Tibial nerve (tissue), 4 donors: ENCODE measurements at regions not wholly inside any gene's neighbourhood (a gene's known extent, or its start where the extent isn't known, plus 50 kb on each side); places are given as distances from the start of the nearest gene placed in this dataset.

Source experiments
- EP300 ChIP-seq, 2 donors: sonication (generic); formaldehyde crosslinking; IDR thresholded peaks; one replicate each; pipeline ENCODE4 v1.6.1; 2017; ENCODE audit warnings: antibody characterized with exemption in 2 of 2, mild to moderate bottlenecking in 1 of 2
- POLR2A ChIP-seq, 2 donors: fragments of 450-650 bp; IDR thresholded peaks; one replicate each; pipeline ENCODE4 v1.6.1; 2017; ENCODE audit warnings: antibody characterized with exemption in 2 of 2, mild to moderate bottlenecking in 2 of 2, moderate library complexity in 2 of 2
- TF ChIP-seq, protein P1 (sequence below), 5 experiments: fragments of 200-600 bp in 3 of 5; fragments of 450-650 bp in 2 of 5; sonication (generic) in 3 of 5; IDR thresholded peaks; one replicate each; pipeline ENCODE4 v1.5.1; 2016 to 2019; ENCODE audit warnings: antibody characterized with exemption in 5 of 5, mild to moderate bottlenecking in 3 of 5, moderate library complexity in 2 of 5

DNA sequence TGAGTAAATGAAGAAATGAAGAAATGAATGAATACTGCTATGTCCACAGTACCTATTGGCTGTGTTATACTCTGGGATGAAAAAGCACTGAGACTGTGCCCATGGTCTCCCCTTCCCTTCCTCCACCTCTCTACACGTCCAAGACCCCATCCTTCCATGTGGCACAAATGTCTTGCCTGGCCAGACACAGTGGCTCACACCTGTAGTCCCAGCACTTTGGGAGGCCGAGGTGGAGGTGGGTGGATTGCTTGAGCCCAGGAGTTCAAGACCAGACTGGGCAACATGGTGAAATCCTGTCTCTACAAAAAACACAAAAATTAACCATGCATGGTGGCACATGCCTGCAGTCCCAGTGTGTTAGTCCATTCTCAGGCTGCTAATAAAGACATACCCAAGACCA, 200.1 kb downstream of the FAM43A start:
- TF ChIP-seq, protein P1, sequence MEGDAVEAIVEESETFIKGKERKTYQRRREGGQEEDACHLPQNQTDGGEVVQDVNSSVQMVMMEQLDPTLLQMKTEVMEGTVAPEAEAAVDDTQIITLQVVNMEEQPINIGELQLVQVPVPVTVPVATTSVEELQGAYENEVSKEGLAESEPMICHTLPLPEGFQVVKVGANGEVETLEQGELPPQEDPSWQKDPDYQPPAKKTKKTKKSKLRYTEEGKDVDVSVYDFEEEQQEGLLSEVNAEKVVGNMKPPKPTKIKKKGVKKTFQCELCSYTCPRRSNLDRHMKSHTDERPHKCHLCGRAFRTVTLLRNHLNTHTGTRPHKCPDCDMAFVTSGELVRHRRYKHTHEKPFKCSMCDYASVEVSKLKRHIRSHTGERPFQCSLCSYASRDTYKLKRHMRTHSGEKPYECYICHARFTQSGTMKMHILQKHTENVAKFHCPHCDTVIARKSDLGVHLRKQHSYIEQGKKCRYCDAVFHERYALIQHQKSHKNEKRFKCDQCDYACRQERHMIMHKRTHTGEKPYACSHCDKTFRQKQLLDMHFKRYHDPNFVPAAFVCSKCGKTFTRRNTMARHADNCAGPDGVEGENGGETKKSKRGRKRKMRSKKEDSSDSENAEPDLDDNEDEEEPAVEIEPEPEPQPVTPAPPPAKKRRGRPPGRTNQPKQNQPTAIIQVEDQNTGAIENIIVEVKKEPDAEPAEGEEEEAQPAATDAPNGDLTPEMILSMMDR (IDR thresholded peaks at IDR 0.05), result no peak
- no peak for TF ChIP-seq EP300 (IDR thresholded peaks at IDR 0.05)
- TF ChIP-seq POLR2A (IDR thresholded peaks at IDR 0.05), result no peak
